ENCODE measurements at regions not wholly inside any gene's neighbourhood (a gene's known extent, or its start where the extent isn't known, plus 50 kb on each side); places are given as distances from the start of the nearest gene placed in this dataset.

- H3K4me3 ChIP-seq (ENCODE audit: low read depth, low read length) = no peak overlapping the region
- no peak for DNase-seq (ENCODE audit: low read depth)
- no peak for TF ChIP-seq CTCF (IDR thresholded peaks at IDR 0.05; ENCODE audit: control insufficient read depth, extremely low read depth, insufficient read depth)
Measured at GRCh38 chr13:105273665-105274222, 1261.7 kb downstream of the EFNB2 start.

DNA sequence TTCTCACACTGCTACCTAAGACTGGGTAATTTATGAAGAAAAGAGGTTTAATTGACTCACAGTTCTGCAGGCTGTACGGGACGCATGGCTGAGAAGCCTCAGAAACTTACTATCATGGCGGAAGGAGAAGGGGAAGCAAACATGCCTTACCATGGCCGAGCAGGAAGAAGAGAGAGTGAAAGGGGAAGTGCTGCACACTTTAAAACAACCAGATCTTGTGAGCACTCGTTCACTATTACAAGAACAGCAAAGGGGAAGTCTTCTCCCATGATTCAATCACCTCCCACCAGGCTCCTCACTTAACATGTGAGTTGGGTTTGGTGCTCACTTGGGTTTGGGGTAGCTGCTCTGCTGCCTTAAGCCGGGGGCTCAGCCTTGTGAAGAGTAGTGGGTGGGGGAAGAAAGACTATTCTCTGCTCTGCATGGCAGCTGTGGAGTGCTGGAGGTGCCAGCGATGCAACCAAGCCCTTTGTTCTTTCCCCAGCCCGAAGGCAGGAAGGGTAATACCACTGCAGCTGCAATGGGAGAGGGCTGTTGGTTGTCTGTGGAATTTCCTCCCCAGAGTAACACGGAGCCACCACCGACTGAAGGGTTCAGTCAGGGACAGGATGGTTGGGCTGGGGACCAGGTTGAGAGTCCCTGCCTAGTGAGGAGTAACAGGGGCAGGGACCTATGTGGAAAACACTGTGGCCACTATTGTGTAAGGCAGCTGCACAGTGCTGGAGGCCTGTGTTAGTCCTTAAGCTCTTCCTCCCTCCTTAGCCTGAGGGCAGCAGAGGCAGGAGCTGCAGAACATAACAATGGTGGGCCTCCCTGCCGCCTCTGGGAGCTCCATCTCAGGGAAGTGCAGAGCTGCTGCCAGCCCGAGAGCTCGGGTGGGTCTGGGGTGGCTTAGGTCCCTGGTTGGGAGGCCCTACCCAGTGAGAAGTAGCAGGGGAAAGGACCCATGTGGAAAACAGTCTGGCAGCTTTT is 1262.5 kb downstream of the EFNB2 start:
- no peak for TF ChIP-seq CTCF (IDR thresholded peaks at IDR 0.05; ENCODE audit: control insufficient read depth, extremely low read depth, insufficient read depth)
- no peak overlapping the region for H3K4me3 ChIP-seq (ENCODE audit: low read depth, low read length)
- no peak for DNase-seq (ENCODE audit: low read depth)

DNA sequence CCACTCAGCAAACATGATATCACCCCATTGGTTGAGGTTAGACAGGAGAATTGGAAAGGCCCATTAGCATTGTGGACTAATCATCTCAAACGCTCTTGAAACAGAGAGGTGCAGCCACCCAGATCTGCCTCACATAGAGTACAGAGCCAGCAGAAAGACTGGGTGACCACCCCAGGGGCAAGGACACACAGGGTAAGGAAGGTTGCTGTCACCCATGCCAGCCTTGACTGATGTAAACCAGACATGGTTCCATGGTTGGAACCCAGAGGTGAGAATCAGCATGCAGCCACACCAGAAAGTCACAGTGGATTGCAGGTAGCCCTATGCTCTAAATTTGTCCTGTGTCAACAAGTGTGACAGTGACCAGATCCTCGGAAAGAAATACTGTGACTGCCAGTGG is 1268.8 kb downstream of the EFNB2 start:
- DNase-seq (ENCODE audit: low read depth) = no peak
- TF ChIP-seq CTCF (IDR thresholded peaks at IDR 0.05; ENCODE audit: control insufficient read depth, extremely low read depth, insufficient read depth) = no peak
- H3K4me3 ChIP-seq (ENCODE audit: low read depth, low read length) = no peak overlapping the region

GRCh38 chr13:105262579-105262978 is 1272.9 kb downstream of the EFNB2 start:
- no peak for DNase-seq (ENCODE audit: low read depth)
- TF ChIP-seq CTCF (IDR thresholded peaks at IDR 0.05; ENCODE audit: control insufficient read depth, extremely low read depth, insufficient read depth) = no peak
- no peak overlapping the region for H3K4me3 ChIP-seq (ENCODE audit: low read depth, low read length)

DNA sequence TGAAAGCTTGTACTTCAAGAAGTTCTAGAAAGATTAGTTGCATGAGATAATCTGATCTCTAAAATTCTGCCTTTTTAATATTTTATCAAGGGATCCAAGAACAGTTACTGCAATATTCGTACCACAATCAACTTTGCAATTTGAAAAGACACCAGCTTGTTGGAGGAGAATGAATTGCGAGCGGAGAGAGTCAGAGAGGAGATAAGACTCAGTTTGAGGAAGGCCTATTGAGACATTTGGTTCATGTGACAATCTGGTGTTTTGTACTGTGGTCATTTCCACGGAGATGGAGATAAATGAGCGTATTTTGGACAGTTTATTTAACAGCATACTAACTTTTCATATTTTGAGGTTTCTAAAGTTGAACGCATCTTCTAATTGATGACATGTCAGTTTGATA is 1276.0 kb downstream of the EFNB2 start:
- H3K4me3 ChIP-seq (ENCODE audit: low read depth, low read length) = no peak overlapping the region
- DNase-seq (ENCODE audit: low read depth) = no peak
- no peak for TF ChIP-seq CTCF (IDR thresholded peaks at IDR 0.05; ENCODE audit: control insufficient read depth, extremely low read depth, insufficient read depth)

DNA sequence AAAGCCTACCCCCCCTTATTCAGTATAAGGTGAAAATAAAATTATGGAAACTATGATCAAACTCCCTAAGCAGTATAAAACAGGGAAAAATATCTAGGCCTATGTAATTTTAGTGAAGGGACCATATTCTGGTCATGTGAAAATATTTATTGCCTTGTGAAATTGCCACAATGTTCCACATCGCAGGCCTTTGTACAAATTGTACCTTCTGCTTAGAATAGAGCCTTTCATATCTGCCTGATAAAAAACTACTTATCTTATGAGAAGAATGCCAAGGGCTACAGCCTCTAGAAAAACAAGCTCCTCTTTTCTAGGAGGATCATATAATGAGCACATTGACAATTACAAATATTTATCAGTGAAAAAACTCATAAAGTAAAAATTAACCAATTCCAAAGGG is 1280.0 kb downstream of the EFNB2 start:
- TF ChIP-seq CTCF (IDR thresholded peaks at IDR 0.05; ENCODE audit: control insufficient read depth, extremely low read depth, insufficient read depth) = no peak
- H3K4me3 ChIP-seq (ENCODE audit: low read depth, low read length) = no peak overlapping the region
- no peak for DNase-seq (ENCODE audit: low read depth)

Data from LNCaP clone FGC (cell line).